ENCODE measurements at regions not wholly inside any gene's neighbourhood (a gene's known extent, or its start where the extent isn't known, plus 50 kb on each side); places are given as distances from the start of the nearest gene placed in this dataset.
A peak's percentile ranks its signal among the peaks of the same experiment; 100 is the strongest.

- peaks cover 8% of the 10 kb centered on the region for H3K27me3 ChIP-seq
- peaks cover 10% of the 10 kb centered on the region for H3F3A ChIP-seq (ENCODE audit: low read depth)
- H3K27me3 Mint-ChIP-seq (ENCODE audit: insufficient read depth, low read depth) = peaks cover 5% of the 10 kb centered on the region
- no peak overlapping the region for H3K9ac ChIP-seq
- H3K9me3 ChIP-seq (ENCODE audit: low read depth) = no peaks in the 10 kb centered on the region
- no peak overlapping the region for H2AFZ ChIP-seq (replicated peaks)
- H3K4me1 ChIP-seq = peaks cover 17% of the 10 kb centered on the region
- no peak overlapping the region for H3K27ac Mint-ChIP-seq
- H3K9me3 Mint-ChIP-seq = peaks cover 2% of the 10 kb centered on the region
- no peak overlapping the region for H3K27ac ChIP-seq
- no peak overlapping the region for H3K4me3 ChIP-seq
- no peaks in the 10 kb centered on the region for H3K36me3 ChIP-seq
- TF ChIP-seq EZH2 (IDR thresholded peaks at IDR 0.05) (no peak), CTCF (IDR thresholded peaks at IDR 0.05) (no peak), EZH2phosphoT487 (IDR thresholded peaks at IDR 0.05) (no peak)
- H3K4me1 Mint-ChIP-seq = peaks cover 28% of the 10 kb centered on the region
- no peak overlapping the region for H3K4me3 Mint-ChIP-seq
- no peak overlapping the region for H3K4me2 ChIP-seq
- no peaks in the 10 kb centered on the region for H4K20me1 ChIP-seq (ENCODE audit: low read depth)
- DNase-seq (ENCODE audit: low spot score) = no peak
- H3K36me3 Mint-ChIP-seq = no peaks in the 10 kb centered on the region
- H3K79me2 ChIP-seq (ENCODE audit: low read depth) = no peaks in the 10 kb centered on the region
Observed at GRCh38 chr20:48180024-48180423, 394.7 kb upstream of the SULF2 start.

DNA sequence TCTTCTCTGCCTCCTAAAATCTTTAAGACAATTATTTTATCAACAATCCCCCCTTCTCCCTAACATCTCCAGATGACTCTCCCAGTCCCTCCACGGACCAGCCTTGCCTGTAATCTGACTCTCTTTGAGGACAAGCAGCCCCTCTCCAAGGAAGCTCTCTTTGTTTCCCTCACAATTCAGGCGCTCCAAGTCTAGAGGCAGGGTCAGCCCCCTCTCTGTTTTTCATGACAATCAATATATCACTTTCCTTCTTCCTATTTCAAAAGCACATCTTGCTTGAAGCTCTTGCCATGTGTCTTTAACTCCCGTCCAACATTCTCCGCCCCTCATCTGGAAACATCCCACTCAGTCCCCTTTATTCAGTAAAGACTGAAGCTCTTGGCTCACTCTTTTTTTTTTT is 393.4 kb upstream of the SULF2 start:
- Mint-ChIP-seq H3K9me3 (peaks cover 4% of the 10 kb centered on the region), H3K4me1 (peaks cover 28% of the 10 kb centered on the region), H3K4me3 (peak overlapping the region; percentile 2), H3K27ac (peak overlapping the region; percentile 58), H3K36me3 (no peaks in the 10 kb centered on the region), H3K27me3 (ENCODE audit: insufficient read depth, low read depth) (peaks cover 5% of the 10 kb centered on the region)
- Histone ChIP-seq H4K20me1 (ENCODE audit: low read depth) (no peaks in the 10 kb centered on the region), H3K9ac (no peak overlapping the region), H3K36me3 (no peaks in the 10 kb centered on the region), H2AFZ (replicated peaks) (no peak overlapping the region), H3K79me2 (ENCODE audit: low read depth) (no peaks in the 10 kb centered on the region), H3K27ac (no peak overlapping the region), H3K27me3 (no peaks in the 10 kb centered on the region), H3K4me3 (peak overlapping the region; percentile 4), H3F3A (ENCODE audit: low read depth) (peaks cover 10% of the 10 kb centered on the region), H3K4me1 (peaks cover 17% of the 10 kb centered on the region), H3K4me2 (peak overlapping the region; percentile 60), H3K9me3 (ENCODE audit: low read depth) (no peaks in the 10 kb centered on the region)
- TF ChIP-seq CTCF (IDR thresholded peaks at IDR 0.05) (no peak), EZH2 (IDR thresholded peaks at IDR 0.05) (no peak), EZH2phosphoT487 (IDR thresholded peaks at IDR 0.05) (no peak)
- peak; percentile 77 for DNase-seq (ENCODE audit: low spot score)

DNA sequence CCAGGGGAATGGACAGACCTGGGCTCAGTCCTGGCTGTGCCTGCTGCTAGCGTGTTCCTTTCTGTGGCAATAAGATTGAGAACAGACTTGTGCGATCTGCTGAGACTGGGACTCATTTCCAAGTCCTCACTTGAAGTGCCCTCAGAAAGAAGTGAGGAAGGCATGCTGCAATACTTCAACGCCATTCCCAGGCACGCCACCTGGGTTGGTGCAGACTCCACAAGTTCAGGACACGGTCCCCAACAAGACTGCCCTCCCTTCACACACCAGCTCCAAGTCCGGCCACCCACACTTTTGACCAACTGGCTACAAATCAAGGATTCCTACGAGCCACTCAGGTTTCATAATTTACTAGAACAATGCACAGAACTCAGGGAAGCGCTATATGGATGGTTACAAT is 391.8 kb upstream of the SULF2 start:
- H3K4me2 ChIP-seq = peak overlapping the region; percentile 60
- no peaks in the 10 kb centered on the region for H3K36me3 ChIP-seq
- no peaks in the 10 kb centered on the region for H3K79me2 ChIP-seq (ENCODE audit: low read depth)
- no peak overlapping the region for H3K27ac ChIP-seq
- no peaks in the 10 kb centered on the region for H4K20me1 ChIP-seq (ENCODE audit: low read depth)
- H3F3A ChIP-seq (ENCODE audit: low read depth) = peaks cover 10% of the 10 kb centered on the region
- H3K9ac ChIP-seq = no peak overlapping the region
- H3K9me3 ChIP-seq (ENCODE audit: low read depth) = no peaks in the 10 kb centered on the region
- Mint-ChIP-seq H3K4me3 (no peak overlapping the region), H3K36me3 (no peaks in the 10 kb centered on the region), H3K27me3 (ENCODE audit: insufficient read depth, low read depth) (peaks cover 9% of the 10 kb centered on the region), H3K27ac (peak overlapping the region; percentile 55), H3K9me3 (peaks cover 5% of the 10 kb centered on the region), H3K4me1 (peaks cover 28% of the 10 kb centered on the region)
- H3K4me3 ChIP-seq = no peak overlapping the region
- no peaks in the 10 kb centered on the region for H3K27me3 ChIP-seq
- H3K4me1 ChIP-seq = peaks cover 17% of the 10 kb centered on the region
- DNase-seq (ENCODE audit: low spot score) = no peak
- H2AFZ ChIP-seq (replicated peaks) = no peak overlapping the region
- TF ChIP-seq CTCF (IDR thresholded peaks at IDR 0.05) = no peak
- no peak for TF ChIP-seq EZH2phosphoT487 (IDR thresholded peaks at IDR 0.05)
- TF ChIP-seq EZH2 (IDR thresholded peaks at IDR 0.05) = no peak
